HEK293T (cell line): ENCODE measurements at regions not wholly inside any gene's neighbourhood (a gene's known extent, or its start where the extent isn't known, plus 50 kb on each side); places are given as distances from the start of the nearest gene placed in this dataset.

Source experiments
- ARNT ChIP-seq: fragments of 450-650 bp; IDR thresholded peaks from 2 replicates; pipeline ENCODE4 v1.6.1; 2017; ENCODE audit warnings: mild to moderate bottlenecking
- BHLHE40 ChIP-seq: fragments of 450-650 bp; IDR thresholded peaks from 2 replicates; pipeline ENCODE4 v1.6.1; 2016; ENCODE audit warnings: mild to moderate bottlenecking, moderate library complexity, borderline replicate concordance
- ELF4 ChIP-seq: fragments of 450-650 bp; IDR thresholded peaks from 2 replicates; pipeline ENCODE4 v1.6.1; 2017; ENCODE audit warnings: antibody characterized with exemption
- FOXA1 ChIP-seq: fragments of 450-650 bp; IDR thresholded peaks from 2 replicates; pipeline ENCODE4 v1.6.1; 2016; ENCODE audit warnings: mild to moderate bottlenecking
- FOXK2 ChIP-seq: fragments of 450-650 bp; IDR thresholded peaks from 2 replicates; pipeline ENCODE4 v1.6.1; 2016; ENCODE audit warnings: mild to moderate bottlenecking
- FOXM1 ChIP-seq: fragments of 450-650 bp; IDR thresholded peaks from 2 replicates; pipeline ENCODE4 v1.6.1; 2017; ENCODE audit warnings: mild to moderate bottlenecking, borderline replicate concordance
- HDGF ChIP-seq: fragments of 450-650 bp; IDR thresholded peaks from 2 replicates; pipeline ENCODE4 v1.6.1; 2017; ENCODE audit warnings: antibody characterized with exemption, borderline replicate concordance
- NFRKB ChIP-seq: fragments of 450-650 bp; IDR thresholded peaks from 2 replicates; pipeline ENCODE4 v1.6.1; 2016; ENCODE audit warnings: mild to moderate bottlenecking, moderate library complexity
- PKNOX1 ChIP-seq: fragments of 450-650 bp; IDR thresholded peaks from 2 replicates; pipeline ENCODE4 v1.6.1; 2016
- SP1 ChIP-seq: fragments of 450-650 bp; IDR thresholded peaks from 2 replicates; pipeline ENCODE4 v1.6.1; 2017
- SUZ12 ChIP-seq: fragments of 450-650 bp; IDR thresholded peaks from 2 replicates; pipeline ENCODE4 v1.6.1; 2016; ENCODE audit warnings: mild to moderate bottlenecking
- TARDBP ChIP-seq: fragments of 450-650 bp; IDR thresholded peaks from 2 replicates; pipeline ENCODE4 v1.6.1; 2016

- TF ChIP-seq BHLHE40 (no peak), FOXK2 (no peak), FOXA1 (no peak), ARNT (no peak), FOXM1 (no peak), HDGF (no peak), TARDBP (no peak), SUZ12 (no peak), SP1 (no peak), PKNOX1 (no peak), NFRKB (no peak), ELF4 (no peak)
Measured at GRCh38 chr2:147002256-147002655, 842.6 kb upstream of the ACVR2A start.
